T follicular helper cell (primary cell): ENCODE measurements at regions not wholly inside any gene's neighbourhood (a gene's known extent, or its start where the extent isn't known, plus 50 kb on each side); places are given as distances from the start of the nearest gene placed in this dataset.

Experiments
- DNase-seq: peaks from one replicate; pipeline ENCODE4 v3.0.0-alpha.2; 2020; ENCODE audit warnings: low read depth

- DNase-seq: no peak
Observed at GRCh38 chr15:98025237-98025636, 64.7 kb downstream of the ARRDC4 start.

GRCh38 chr15:98034731-98035130 is 74.2 kb downstream of the ARRDC4 start:
- no peak for DNase-seq

DNA sequence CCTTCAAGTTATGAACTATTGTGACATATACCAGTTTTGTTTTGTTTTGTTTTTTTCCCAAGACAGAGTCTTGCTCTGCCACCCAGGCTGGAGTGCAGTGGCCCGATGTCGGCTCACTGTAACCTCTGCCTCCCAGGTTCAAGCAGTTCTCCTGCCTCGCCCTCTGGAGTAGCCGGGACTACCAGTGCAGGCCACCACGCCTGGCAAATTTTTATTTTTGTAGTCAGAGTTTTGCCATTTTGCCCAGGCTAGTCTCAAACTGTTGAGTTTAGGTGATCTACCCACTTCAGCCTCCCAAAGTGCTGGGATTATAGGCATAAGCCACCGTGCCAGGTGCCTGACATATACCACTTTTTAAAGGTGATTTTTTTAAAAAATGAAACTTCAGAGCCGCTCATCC is 74.6 kb downstream of the ARRDC4 start:
- no peak for DNase-seq

- DNase-seq: no peak
Observed at GRCh38 chr15:98035577-98036010, 75.1 kb downstream of the ARRDC4 start.

- DNase-seq: no peak
Observed at GRCh38 chr15:98039596-98039995, 79.1 kb downstream of the ARRDC4 start.

DNA sequence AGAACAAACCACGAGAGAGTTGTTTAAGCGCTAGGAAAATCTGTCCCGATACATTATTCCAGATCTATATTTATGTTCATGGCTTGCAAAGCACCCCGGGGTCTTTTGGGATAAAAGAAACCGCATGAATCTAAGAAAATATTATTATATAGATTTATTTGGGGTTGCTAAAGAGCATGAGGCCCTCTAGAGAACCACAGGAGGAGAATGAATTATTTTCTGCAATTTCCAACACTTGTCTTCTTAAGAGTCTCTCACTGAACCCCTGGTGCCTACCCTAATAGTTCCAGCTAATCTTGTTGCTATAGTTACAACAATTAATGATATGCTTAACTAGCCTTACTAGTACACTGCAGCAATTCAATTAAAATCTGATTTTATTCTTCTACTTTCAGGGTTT is 79.6 kb downstream of the ARRDC4 start:
- DNase-seq: no peak

DNA sequence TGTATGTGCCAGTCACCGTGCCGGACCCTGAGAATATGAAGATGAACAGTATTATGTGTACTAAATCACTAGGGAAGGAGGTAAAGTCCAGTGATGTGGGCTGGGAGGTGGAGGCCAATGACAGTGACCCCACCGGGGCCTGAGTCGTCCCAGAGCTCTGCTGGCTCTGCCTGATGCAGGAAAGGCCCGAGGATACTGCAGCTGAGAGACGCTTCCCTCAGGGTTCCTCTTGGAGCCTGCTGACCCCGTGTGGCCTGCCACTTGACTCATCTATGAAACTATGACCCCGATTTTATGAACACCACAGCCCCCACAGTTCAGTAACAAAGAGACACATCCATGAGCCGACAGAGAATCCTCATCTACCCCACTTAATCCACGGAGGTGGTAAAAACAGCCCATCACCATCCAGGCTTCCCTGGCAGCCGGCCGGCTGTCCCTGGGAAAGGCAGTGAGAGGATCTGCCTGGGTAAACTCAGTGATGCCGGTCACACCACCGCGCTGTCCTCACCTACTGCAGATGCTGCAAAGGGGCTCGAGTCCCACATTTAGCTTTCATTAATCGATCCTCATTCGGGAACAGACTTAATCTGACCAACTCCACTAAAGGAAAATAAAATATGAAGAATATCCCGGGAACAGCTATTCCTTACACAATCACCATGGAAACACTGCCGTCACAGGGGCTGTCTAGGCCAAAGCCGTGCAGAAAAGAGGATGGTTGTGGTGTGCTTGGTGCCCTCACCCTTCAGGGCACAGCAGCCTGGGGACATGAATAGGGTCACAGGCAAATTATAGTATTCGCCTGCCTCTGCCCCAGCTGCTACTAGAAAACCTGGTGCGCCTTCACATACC is 82.9 kb downstream of the ARRDC4 start:
- DNase-seq: no peak

DNA sequence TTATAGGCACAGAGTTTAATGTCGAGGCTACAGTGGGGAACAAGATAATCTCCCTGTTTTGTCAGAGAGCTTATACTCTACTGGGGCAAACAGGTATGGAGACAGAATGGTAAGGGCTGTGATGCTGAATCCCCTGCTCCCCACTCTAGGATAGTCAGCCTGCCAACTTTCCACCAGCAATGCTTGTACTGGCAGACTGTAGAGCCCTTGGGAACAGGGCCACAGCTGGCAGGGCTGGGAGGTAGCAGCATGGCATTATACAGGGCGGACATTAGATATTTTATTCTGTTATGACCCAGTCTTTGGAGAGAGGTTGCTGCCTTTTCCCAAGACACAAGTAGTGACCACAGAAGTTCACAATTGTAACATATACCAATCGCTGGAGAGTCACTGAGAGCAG is 91.2 kb downstream of the ARRDC4 start:
- no peak for DNase-seq

DNA sequence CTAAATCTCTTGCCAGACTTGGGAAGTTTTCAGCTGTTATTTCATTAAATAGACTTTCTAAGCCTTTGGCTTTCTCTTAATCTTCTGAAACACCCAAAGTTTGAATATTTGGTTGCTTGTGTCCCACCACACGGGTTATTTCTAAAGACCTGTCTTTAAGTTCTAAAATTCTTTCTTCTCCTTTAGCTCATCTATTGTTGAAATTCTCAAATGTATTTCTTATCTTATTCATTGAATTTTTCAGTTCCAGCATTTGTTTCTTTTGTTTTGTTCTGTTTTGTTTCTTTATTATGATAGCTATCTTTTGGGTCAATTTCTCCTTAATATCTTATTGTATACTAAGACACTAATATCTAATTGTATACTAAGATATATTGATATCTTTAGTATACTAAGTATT is 97.0 kb downstream of the ARRDC4 start:
- no peak for DNase-seq

DNA sequence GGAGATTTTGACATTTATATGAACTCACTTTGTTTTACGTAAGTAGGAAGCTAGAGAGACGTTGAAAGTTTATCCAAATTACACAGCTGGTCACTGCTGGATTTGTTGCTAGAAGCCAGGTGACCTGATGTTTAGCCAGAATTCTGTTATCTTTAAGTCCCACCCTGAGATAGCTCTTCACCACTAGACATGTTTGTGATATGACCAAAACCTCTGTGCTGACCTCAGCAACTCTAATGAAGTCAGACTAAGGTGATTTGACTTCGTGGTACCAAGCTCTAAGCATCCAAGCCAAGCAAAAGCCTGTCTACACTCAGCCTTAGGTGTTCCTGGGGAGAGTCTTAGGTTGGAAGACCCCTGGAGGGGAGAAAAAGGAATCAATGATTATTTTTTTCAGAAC is 102.4 kb downstream of the ARRDC4 start:
- no peak for DNase-seq

DNA sequence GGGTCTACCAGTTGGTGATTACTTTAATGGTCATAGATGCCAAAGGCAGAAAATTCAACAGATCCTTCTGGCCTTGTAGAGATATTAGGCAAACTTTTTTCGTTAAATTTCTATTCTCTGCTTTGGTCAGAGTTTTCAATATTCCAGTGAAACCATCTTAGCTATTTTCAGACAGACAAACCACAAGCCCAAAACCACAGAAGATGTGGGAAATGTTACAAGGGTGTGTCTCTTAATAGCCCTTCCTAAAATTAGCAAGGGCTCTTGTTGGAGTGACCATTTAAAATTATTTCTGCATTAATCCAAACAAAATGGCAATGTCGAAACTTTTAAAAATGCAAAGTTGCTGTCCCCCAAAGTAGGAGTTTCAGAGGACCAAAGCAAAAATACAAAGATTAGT is 102.8 kb downstream of the ARRDC4 start:
- no peak for DNase-seq

- no peak for DNase-seq
Observed at GRCh38 chr15:98063871-98064270, 103.4 kb downstream of the ARRDC4 start.

DNA sequence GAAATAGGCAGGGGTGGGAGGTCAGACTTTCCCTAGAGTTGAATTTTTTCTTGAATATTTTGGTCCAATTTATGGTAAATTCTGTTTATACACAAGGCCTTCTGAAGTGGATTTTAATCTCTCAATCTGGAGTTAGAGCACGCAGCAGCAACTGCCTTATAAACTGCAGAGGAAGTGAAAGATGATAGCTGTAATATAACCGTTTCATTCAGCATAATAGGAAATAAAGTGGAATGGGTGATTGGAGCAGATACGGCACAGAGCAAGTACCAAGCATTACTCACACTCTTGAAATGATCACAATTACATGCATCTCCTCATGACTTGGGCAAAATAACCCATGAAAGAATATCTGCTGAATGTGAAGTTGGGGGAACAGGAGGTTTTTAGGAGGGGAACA is 106.8 kb downstream of the ARRDC4 start:
- DNase-seq: no peak

GRCh38 chr15:98069256-98069655 is 108.8 kb downstream of the ARRDC4 start:
- no peak for DNase-seq

GRCh38 chr15:98070137-98070536 is 109.6 kb downstream of the ARRDC4 start:
- no peak for DNase-seq

DNA sequence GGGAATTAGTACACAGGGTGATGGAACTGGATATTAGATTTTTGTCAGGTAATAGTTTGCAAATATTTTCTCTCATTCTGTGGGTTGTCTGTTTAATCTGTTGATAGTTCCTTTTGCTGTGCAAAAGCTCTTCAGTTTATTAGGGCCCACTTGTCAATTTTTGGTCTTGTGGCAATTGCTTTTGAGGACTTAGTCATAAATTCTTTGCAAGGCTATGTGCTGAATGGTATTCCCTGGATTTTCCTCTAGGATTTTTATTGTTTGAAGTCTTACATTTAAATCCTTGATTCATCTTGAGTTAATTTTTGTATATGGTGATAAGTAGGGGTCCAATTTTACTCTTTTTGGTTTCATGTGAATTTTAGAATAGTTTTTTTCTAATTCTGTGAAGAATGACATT is 111.3 kb downstream of the ARRDC4 start:
- DNase-seq: no peak

GRCh38 chr15:98075441-98075840 is 114.9 kb downstream of the ARRDC4 start:
- no peak for DNase-seq

DNA sequence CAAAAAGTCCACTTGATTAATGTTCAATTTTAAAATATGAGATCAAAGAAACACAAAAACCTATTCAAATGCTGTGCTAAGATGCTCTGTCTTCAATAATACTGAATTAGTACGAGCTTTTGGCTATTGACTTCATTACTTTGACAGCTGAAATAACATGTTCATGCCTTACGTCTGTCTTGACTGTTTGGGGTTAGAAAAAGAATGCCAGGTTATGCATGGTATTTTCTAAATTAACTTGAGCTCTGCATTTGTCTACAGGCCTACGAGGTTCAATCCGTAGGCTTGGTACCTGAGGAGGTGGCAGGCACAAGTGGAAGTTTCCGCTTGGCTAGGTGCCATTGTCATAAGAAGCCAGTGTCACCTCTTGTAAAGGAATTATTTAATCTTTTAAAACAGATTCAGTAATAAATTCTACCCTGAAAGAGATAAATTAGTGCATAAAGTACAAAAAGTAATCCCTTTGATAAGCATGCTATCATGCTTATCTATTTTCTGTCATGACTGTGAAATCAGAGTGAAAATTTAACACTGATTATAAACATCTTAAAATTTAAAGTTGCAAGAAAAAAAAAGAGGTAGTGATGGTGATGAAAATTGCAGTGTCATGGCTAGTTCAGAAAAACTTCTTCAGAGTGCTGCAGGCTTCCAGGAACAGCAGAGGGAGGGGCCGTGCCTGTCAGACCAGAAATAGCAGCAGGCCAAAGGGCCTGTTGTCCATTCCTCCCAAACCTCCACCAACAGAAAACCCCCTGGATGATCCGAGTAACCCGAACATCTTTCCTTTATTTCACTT is 115.7 kb downstream of the ARRDC4 start:
- DNase-seq: no peak

DNA sequence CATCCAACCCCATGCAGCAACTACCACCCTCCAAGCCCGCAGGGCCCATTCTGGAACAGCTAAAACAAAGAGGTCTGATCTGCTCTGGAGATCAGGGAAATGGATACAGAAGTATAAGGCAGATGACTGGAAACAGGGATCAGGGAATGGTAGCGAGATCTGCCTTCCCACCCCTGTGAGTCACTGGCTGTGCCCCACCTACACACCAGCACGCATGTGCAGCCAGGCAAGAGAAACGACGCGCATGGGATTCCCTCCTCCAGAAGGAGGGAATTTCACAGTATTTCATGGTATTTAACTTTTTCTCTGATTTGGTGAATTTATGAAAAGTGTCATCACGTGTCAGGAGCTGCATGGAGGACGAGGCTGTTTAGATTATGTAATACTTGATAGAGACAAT is 116.7 kb downstream of the ARRDC4 start:
- no peak for DNase-seq

DNA sequence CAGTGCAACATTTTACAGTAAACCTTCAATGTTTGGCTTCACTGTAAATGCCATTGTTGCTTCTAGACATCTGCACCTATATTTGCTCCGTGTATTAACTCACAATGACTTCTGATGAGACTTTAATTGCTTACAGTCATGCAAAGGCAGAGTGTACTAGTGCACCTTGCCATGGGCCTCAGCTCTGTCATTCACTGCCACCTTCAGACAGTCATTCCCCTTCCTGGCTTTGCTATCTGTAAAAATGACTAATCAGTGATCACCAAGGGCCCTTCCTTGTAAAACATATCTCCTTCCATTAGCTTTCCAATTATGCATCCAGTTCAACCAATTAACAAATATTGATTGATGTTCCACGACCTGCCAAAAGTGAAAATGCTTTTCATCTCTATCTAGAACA is 120.3 kb downstream of the ARRDC4 start:
- DNase-seq: no peak

DNA sequence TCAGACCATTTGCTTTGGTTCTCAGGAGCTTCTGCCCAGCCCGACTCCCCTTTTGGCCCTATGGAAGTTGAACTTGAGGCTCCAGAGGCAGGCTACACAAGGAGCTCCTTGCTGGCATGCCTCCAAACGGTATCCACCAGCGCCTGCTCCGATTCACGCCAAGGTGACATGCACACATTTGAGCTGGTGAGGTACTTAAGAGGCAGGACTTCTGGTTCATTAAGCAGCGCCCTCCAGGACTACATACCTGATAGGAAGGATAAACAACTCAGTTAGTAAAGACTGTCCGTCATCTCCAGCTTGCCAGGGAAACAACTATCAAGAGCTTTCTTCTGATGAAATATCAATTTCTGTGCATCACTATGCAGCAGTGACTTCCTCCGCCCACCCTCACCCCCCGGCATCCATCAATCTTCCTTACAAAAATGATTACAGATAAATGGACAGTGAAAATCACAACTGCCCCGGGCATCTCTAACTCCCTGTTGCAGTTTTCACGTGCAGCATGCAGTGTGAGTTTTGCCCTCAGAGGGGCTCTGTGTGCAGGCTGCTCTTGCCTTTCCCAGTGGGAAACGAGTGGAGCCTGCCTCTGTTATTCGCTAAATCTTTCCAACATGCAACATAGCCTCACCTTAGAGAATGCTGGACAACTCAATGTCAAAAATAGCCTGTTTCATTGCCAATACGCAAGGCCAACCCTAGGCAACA is 122.9 kb downstream of the ARRDC4 start:
- DNase-seq: no peak

GRCh38 chr15:98085003-98085639 is 124.6 kb downstream of the ARRDC4 start:
- peak; percentile 3 for DNase-seq
